ENCODE measurements at regions not wholly inside any gene's neighbourhood (a gene's known extent, or its start where the extent isn't known, plus 50 kb on each side); places are given as distances from the start of the nearest gene placed in this dataset.
A peak's percentile ranks its signal among the peaks of the same experiment; 100 is the strongest.
"Not testable (repeated sequence)": the region's sequence is repeated elsewhere in the genome, so short reads cannot be mapped to it uniquely, and the experiment has no call there.

DNA sequence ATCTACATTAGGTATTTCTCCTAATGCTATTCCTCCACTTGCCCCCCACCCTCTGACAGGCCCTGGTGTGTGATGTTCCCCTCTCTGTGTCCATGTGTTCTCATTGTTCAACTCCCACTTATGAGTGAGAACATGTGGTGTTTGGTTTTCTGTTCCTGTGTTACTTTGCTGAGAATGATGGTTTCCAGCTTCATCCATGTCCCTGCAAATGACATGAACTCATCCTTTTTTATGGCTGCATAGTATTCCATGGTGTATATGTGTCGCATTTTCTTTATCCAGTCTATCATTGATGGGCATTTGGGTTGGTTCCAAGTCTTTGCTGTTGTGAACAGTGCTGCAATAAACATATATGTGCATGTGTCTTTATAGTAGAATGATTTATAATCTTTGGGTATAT is 50.6 kb upstream of the GRHL3 start:
- not testable (repeated sequence) for DNase-seq (ENCODE audit: low read depth)

DNA sequence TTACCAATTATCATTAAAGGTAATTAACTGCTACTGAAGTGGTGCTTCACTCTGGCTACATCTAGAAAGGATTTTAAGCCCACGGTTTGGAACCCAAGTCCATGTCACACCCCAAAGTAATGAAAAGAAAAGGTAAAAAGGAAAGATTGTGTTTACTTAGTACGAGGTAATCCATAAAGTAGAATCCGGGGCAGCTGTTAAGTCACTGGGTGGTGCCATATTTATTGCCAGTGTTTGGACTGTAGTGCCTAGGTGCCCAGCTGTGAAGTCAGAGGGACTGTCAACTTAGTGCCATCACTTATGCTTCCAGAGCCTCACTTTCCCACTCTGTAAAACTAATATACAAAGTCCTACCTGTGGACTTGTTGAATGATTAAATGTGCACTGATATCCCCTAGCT is 52.2 kb upstream of the GRHL3 start:
- peak; percentile 14 for DNase-seq (ENCODE audit: low read depth)

DNA sequence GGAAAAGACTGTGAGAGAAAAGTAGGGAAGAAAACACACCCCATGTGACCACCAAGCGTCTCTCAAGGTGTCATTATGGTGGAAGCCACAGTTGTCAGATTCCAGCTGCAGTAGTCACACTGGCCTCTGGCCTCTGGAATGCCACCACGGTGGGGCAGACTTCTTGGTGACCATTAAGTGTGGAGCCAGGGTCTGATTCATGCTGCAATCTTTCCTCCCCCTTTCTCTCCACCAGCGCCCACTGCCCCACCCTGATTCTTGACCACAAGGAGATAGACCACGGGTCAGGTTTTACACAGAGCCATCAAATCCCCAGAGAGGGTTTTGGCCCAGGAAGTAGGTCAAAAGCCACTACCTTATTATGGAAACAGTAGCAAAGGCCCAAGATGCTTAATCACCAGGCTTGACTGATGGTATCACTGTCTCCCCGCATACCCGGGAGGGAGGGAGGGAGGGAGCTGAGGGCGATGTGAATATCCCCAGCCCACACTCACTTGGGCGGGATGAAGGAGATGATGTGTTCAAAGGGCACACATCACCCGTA is 52.7 kb upstream of the GRHL3 start:
- DNase-seq (ENCODE audit: low read depth) = peak; percentile 99

DNA sequence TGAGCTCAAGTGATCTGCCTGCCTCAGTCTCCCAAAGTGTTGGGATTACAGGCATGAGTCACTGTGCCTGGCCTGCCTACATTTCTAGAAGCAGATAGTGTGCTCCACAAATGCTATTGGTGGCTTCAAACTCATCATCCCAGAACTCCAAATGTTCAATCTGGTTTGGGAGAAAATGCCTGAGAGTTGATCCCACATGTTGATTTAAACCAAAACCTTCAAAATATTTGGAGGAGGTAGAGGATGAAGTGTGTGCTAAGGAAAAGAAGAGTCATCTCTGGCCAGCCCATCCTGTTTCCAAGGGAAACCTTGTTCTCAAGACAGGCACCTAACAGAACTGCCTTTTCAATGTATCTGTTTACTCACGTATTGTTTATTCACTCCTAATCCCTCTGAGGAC is 55.4 kb upstream of the GRHL3 start:
- DNase-seq (ENCODE audit: low read depth) = no peak

DNA sequence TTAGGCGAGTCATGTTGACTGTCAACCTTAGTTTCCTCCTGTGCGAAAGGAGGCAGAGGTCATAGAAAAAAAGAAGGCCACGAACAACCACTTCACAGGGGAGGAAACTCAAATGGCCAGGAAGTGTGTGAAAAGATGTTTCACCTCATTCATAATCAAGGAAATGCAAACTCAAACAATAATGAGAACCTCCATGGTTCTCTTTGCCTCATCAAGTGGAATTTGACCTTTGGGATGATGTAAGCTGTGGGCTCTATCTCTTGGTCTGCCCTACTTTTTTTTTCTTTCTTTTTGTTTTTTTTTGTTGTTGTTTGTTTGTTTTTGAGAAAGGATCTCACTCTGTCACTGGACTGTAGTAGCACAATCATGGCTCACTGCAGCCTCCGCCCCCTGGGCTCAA is 55.9 kb upstream of the GRHL3 start:
- no peak for DNase-seq (ENCODE audit: low read depth)

DNA sequence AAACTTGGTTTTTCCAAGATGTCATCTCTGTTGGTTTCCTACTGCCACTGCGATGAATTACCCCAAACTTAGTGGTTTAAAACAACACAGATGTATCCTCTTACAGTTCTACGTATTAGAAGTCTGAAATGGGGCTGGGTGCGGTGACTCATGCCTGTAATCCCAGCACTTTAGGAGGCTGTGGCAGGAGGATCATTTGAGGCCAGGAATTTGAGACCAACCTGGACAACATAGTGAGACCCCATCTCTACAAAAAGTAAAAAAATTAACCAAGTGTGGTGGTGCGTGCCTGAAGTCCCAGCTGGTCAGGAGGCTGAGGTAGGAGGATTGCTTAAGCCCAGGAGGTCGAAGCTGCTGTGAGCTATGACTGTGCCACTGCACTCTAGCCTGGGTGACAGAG is 57.2 kb upstream of the GRHL3 start:
- no peak for DNase-seq (ENCODE audit: low read depth)

DNA sequence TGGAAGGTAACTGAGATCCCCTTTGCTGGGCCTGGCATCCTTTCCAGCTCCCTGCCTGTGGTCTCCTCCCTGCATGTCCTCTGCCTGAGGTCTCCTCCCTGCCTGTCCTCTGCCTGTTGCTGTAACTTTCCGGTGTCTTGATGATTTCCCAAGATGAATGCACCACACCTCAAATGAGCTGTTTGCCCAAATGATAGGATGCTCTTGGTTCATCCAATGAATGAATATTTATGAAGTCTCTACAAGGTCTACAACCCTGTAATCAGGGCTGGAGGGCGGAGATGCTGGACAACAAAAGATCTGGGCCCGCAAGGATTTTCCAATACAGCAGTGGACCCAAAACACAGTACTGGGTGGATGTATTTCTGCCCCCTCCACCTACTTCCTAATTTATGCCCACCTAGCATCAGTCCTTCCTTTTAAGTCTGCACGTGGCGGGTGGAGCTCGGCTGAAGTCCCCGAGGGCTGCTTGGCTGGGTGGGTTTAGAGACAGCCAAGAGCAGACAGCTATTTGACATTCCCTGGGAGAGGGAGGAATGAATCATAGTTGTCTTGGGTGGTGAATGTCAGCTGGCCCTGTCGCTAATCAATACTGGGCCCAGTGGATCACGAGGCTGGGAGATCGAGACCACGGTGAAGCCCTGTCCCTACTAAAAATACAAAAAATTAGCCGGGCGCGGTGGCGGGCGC is 60.3 kb upstream of the GRHL3 start:
- no peak for DNase-seq (ENCODE audit: low read depth)

DNA sequence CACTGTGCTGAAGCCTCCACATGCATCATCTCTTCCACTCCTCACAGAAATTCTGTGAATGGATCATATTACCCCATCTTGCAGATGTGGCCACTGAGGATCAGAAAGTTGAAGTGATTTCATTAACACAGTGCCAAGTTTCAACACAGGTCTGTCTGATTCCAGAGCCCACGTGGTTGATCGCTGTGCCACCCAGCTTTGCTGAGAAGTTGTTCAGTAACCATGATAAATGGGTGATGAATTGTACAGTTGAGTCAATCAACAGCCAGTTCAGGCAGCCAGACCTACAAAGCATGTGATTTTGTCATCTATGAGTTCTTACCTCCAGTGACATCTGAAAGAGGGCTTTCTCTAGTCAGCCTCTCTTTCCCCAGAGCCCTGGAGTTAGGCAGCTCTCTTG is 61.8 kb upstream of the GRHL3 start:
- DNase-seq (ENCODE audit: low read depth) = no peak

DNA sequence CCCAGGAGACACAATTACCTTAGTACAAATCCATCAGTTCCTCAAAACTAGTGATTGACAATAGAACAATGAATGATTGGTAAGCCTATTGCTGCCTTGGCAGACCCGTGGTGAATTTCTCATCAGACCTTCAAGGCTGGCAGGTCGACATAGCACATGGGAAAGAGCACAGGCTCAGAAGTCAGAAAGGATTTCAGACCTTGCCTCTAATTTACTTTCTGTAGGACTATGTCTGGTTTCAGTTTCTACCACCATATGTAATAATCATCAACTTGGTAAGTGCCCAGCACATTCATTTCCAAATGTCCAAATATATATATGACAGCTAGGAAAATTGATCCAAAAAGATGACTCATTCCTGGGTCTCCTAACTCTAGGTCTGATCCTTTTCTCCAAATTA is 62.5 kb upstream of the GRHL3 start:
- no peak for DNase-seq (ENCODE audit: low read depth)

DNA sequence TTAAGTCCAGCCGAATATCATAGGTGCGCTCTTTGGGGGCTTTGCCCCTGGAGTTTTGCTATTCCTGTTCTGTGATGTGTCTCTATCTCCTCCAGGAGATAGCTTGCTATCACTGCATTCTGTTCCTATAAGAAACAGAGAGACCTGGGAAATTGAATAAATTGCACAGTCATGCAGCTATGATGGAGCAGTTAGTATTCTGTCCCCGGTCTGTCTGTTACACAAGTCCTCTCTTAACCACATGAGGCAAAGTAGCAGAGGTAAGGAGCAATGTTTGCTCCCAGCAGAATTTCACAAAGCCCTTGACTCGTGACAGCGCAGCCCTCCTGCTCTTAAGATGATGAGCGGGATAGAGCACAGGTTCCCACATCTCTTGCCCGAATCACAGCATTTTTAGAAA is 63.9 kb upstream of the GRHL3 start:
- no peak for DNase-seq (ENCODE audit: low read depth)

DNA sequence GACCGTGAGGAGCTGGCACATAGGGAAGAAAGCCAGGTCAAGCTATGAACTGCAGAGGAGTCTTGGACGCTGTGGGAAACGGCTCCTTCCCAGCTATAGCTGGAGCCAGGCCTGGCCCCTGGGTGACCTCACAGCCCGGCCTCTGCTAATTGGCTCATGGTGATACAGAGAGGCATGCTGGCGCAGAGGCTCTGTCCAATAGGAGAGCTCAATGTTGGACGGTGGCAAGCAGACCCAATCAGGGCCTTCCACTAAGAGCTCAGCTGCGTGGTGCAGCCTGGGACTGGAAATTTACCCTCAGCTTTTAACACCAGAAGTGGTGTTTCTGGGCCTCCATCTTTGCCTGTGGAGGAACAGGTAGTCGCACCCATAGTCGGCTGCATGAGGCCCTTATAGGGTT is 64.4 kb upstream of the GRHL3 start:
- no peak for DNase-seq (ENCODE audit: low read depth)

DNA sequence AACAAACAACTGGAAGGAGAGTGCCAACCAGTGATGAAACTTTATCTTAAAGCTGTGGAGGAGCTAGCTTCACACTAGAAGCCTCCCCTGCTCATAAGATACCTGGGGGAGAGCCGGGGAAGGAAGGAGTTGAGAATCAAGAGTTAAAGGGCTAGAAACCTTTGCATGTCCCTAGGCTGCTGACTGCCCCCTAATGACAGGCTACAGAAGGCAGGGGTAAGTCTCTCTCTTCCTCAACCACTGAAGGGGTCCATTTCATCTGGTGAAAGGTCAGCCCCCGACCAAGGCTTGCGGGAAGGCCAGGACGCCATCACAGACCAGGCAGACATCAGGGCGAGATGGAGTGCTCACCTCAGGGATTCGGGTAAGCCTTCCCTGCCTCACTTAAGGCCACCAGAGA is 65.6 kb upstream of the GRHL3 start:
- DNase-seq (ENCODE audit: low read depth) = no peak

DNA sequence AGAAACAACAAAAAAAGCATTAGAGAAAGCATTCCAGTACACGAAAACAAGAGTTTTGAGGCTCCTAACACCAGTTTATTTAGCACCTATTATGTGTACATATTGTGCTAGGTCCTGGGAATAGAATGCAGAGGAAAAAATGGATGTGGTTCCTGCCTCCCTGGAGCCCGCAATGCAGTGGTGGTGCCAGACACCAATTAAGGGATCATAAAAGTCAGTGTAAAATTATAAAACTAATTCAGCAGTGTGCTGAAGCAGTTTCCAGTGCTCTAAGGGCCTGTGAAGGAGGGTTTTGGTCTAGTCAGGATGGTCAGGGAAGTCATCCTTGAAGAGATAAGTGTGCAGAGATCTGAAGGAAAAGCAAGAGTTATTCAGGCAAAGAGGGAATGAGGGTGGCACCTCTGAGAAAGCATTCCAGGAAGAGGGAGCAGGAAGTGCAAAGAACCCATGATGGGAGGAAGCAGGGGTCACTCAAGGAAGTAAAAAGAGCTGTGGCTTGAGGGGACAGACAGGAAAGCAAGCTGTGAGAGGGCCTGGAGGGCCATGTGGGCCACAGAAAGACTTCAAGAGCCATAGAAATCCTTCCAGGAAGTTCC is 65.2 kb upstream of the IFNLR1 start:
- DNase-seq (ENCODE audit: low read depth) = no peak

DNA sequence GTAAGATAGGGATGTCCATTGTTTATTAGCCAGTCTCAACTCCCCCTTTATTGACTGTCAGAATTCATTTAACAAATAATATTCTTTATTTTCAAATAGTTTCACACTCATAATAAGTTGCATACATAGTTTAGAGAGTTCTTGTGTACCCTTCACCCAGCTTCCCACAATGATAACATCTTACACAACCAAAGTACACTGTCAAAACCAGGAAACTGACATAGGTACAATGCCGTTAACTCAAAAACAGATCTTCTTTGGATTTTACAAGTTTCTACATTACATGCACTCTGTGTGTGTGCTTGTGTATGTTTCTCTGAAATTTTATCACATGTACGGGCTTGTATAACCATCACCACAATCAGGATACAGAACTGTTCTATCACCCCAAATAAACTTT is 64.4 kb upstream of the IFNLR1 start:
- DNase-seq (ENCODE audit: low read depth) = no peak

DNA sequence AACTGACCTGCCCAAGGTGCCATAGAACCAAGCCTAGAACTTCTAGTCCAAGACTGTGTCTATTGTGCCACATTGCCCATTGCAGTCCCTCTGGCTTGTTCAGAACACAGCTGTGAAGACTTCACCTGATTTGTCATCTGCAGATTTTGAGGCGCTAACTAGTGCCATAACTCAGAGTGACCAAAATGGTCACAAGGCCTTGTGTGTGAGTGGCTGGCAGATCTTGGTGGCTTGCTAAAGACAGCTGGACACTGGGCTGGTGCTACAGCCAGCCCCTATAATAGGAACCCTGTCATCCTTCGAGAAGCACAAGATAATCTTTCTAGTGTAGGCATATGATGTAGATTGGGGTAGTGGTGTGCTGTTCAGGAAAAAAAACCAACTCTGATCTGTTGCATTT is 63.7 kb upstream of the IFNLR1 start:
- DNase-seq (ENCODE audit: low read depth) = peak; percentile 85

DNA sequence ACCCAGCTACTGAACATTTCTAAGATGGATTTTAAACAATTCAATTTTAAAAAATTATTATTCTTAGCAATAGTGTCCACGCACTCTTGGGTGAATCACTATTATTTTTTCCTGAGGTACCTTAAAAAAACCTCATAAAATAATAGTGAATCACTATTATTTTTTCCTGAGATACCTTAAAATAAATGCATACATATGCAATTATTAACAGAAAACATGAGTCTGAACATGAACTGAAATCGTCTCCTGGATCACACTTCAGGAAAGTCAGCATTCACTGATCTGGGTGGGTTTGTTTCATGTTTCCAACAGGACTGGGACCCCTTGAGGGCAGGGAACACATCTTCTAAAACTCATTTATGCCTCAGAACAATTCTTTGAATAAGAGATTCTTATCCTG is 63.1 kb upstream of the IFNLR1 start:
- DNase-seq (ENCODE audit: low read depth) = no peak

DNA sequence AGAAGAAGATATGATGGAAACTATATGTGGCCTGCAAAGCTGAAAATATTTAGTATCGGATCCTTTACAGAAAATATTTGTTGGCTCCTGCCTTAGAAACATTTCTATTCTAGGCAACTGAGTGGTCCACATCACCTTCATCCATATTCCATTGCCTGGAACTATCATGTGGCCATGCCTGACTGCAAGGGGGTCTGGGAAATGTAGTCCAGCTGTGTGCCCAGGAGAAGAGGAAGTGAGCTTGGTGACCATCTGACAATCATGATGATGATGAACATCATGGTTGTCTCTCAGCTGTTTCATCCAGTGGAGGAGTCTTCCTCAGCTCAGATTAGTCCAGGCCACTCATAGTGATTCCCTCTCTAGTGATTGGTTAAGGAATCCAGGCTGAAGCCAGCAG is 61.8 kb upstream of the IFNLR1 start:
- peak; percentile 9 for DNase-seq (ENCODE audit: low read depth)

DNA sequence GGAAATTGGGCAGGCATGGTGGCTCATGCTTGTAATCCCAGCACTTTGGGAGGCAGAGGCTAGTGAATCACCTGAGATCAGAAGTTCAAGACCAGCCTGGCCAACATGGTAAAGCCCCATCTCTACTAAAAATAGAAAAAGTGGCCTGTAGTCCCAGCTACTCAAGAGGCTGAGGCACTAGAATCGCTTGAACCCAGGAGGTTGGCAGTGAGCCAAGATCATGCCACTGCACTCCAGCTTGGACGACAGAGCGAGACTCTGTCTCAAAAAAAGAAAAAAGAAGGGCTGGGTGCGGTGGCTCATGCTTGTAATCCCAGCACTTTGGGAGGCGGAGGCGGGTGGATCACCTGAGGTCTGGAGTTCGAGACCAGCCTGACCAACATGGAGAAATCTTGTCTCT is 60.2 kb upstream of the IFNLR1 start:
- DNase-seq (ENCODE audit: low read depth) = not testable (repeated sequence)

DNA sequence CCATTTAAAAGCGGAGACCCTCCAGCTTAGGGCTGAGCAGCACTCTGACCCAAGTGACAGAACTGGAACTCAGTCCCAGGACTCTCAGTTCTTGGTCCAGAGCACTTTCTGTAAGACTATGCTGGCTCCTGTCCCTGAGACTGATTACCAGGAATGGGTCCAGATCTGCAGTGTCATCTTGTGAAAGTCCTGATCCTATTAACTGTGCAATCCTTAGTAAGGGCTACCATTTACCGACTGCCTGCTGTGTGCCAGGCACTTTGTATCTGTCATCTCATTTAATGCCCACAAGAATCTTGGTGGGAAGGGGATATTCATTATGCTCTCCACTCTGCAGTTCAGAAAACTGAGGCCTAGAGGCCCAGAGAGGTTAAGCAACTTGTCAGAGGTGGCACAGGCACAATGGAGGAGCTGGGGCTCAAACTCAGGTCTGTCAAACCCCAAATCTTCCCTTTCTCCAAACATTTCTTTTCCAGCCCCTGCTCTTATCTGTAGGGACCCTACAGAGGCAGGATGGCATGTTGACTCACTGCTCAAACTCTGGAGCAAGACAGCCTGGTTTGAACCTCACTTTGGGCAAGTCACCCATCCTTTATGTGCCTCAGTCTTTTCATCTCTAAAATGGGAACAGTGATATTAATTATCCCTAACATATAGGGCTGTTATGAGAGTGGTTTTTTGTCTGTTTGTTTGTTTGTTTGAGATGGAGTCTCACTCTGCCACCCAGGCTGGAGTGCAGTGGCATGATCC is 57.6 kb upstream of the IFNLR1 start:
- no peak for DNase-seq (ENCODE audit: low read depth)

DNA sequence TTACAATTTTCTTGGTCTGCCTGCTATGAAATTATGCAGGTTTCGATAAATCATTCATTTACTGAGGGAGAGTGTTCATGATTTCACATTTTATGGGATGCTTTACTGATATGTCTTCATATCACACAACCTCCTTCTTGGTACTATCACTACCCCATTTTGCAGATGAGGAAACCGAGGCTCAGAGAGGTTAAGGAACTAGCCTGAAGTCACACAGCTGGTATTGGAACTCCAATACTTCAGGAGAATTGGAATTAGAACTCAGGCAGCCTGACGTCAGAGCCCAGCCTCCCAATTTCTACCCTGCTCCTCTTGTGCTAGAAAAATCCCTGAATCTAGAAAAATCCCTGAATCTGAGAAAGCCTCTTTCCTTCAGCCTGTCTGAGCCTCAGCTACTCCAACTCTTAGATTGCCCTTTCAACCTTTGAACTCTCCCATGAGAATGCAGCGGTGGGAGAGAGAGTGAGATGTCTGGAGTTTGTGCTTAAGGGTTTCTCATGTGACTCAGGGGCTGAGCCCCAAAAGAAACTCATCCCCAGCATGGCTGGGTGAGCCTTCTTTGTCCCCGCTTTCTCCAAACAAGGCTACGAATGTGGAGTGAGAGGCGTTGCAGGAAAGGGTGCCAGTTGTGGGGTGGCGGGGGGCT is 50.8 kb upstream of the IFNLR1 start:
- no peak for DNase-seq (ENCODE audit: low read depth)

DNA sequence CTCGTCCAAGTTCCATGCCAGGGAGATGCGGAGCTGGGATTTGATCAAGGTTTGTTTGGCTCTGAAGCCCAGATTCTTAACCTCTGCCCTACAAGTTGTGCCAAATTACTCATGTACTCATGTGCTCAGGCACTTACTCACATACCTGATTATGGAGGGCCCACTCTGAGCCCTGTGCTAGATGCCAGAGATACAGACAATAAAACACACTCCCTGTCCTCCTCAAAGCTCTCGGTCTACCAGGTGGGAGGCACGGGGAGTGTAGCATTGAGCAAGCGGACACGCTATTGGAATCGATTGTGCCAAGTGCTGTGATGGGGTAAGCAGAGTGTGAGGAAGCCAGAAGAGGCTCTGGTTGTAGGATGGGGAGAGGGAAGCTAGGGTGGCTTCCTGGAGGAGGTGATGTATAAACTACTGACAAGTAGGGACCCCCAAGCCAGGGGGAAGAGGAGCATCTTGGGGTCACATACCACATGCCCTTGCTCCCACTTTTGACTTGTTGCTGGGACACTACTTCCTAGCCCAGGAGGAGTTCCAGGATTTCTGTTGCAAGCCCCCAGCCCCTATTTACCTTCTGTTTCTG is 49.8 kb upstream of the IFNLR1 start:
- no peak for DNase-seq (ENCODE audit: low read depth)

Measured in myocyte (in vitro differentiated cells).